ENCODE measurements at regions not wholly inside any gene's neighbourhood (a gene's known extent, or its start where the extent isn't known, plus 50 kb on each side); places are given as distances from the start of the nearest gene placed in this dataset.

GRCh38 chr2:234438305-234438977 lies 58.4 kb downstream of the ARL4C start:
- DNase-seq: no peak

DNA sequence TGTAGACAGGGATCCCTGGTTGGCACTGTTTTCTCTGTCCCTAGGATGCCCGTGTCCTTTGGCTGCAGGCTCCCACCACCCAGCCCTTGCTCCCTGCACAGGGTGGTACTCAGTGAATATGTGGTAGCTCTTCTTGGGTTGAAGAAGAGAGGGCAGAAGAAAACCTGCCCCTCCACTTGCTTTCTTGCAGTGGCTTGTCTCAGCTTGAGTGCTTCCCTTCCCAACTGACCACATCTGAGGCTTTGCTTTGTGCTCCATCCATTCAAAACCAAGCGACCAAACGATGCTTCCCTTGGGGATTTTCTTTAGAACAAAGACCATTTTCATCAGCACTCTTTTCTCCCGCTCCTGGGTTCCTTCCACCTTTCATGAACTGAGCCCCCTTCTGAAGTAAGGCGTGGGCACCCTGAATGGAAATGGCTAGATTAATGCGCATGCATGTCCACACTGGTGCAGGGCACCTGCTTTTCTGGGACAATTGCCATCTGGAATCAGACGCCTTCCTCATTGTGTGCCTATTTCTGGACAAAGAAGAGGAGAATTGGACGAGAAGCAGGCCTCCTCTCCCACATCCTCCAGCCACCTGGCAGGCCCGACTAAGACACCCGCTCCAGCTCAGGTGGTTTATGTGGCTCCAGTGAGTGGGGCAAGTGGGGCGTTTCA lies 59.1 kb downstream of the ARL4C start:
- no peak for DNase-seq

DNA sequence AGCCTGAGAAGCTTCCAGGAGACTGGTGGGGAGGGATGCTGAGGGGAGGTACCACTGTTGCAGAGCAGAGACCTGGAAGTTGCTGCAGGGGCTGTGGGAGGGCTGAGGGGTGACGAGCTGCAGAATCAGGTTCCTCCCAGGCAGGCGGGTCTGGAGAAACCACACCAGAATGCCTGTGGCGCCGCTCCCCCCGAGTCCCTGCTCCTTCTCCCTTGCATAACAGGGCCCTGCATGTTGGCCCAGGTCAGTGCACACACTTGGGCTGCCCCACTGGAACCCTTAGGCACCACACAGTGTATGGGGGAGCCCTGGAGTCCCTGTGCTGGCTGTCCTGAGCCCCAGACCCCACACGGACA lies 60.4 kb downstream of the ARL4C start:
- no peak for DNase-seq

DNA sequence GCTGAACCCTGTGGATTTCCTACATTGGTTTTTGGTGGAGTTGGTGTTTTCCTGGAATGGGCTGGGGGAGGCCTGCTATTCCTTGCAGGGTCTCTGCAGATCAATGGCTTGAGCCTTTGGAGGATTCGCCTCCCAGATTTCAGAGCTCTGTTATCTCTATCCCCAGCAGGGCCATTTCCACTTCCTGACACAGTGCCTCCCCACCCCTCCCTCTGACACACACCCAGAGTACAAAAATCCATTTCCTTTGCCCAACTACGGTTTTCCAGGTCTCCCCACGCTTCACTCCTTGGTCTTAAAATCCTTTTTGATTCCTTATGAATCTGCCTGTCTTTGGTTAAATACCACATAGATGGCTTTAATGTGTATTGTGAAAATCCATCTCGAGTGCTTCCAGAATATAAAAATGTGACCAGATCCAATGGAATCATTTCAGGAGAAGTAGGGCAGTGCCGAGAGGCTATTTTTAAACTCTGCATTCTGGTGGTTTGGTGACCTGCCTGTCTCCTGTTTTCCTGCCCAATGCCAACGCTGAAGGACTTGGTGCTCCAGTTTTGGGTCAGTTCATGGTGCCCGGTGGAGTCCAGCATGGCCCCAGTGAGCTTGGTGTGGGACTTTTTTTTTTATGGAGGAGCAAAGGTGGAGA lies 60.9 kb downstream of the ARL4C start:
- DNase-seq: no peak

GRCh38 chr2:234433201-234433600 lies 63.7 kb downstream of the ARL4C start:
- DNase-seq: no peak

DNA sequence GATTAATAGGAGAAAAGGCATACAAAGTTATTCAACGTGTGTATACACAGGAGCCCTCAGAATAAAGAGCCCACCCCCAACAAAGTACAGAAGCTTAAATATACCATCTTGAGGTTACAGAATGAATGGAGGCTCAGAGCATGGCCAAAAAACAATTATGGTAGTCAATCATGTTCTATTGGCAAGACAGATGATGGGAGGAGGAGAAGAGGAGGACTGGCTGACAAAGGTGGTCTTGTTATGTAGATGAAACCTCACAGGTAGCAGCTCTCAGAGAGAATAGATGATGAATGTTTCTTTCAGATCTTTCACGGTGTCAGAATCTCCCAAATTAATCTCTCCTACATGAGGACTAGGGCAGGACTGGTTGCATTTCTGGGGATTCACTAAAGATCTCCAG lies 66.0 kb downstream of the ARL4C start:
- no peak for DNase-seq

DNA sequence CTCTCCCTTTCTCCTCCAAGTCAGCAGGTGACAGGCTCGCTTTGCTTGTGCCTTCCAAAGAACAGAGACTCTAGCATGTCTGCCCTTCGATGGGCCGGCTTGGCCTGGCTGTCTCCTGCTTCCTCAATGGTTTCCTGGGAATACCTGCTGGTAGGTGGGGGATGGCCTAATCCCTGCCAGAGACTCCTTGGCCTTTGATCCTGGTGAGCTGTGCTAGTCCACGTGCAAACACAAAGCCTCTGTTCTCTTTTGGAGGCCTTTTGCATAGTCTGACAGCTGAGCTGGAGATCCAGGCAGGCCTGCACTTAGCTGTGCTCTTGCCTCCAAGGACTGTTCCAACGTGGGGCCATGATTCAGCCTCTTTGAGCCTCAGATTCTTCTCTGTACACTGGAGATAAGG lies 67.6 kb downstream of the ARL4C start:
- no peak for DNase-seq

- DNase-seq: no peak
These were observed 69.5 kb downstream of the ARL4C start for GRCh38 chr2:234427081-234428061.

- no peak for DNase-seq
These were observed 70.3 kb downstream of the ARL4C start for GRCh38 chr2:234426616-234427015.

GRCh38 chr2:234425639-234426603 lies 71.0 kb downstream of the ARL4C start:
- DNase-seq: no peak

DNA sequence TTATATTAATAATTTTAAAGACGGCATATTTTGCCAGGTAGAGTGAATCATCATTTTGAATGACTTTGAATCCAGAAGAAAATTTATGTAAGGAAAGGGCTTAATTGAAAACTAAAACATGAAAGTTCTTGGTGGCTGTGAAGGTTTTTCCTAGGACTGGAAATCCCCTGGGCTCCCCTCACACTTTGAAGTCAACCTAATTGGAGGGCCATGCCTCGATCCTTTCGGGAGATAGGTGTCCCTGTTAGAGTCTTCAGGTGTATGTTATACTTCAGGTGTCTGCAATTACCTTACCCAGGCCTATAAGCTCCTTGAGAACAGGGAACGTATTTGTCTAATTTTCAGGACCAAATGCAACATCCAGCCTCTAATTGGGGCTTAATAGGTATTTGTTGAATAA lies 73.0 kb downstream of the ARL4C start:
- no peak for DNase-seq

- DNase-seq: peak; percentile 55
These were observed 73.9 kb downstream of the ARL4C start for GRCh38 chr2:234422981-234423431.

GRCh38 chr2:234422273-234422732 lies 74.6 kb downstream of the ARL4C start:
- DNase-seq: peak; percentile 92

DNA sequence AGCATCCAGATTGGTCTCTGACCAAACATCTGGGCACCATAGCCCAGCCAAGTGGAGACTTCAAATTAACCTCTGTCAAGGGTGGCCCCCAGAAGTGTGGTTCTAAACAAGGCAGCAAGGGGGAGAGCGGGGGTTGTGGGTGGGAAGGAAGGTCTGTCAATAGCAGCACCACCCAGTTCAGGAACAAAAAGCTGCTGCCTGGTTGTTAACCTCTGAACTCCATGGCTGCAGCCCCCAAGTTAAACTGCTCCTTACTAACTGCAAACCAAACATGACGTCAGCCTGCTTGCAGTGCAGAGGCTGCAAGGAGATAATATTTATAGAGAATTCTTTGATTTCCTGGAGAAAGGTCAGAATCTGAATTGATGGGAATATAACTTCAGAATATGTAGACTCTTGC lies 76.5 kb downstream of the ARL4C start:
- DNase-seq: no peak

GRCh38 chr2:234419726-234420125 lies 77.2 kb downstream of the ARL4C start:
- DNase-seq: peak; percentile 17

- DNase-seq: no peak
These were observed 81.2 kb downstream of the ARL4C start for GRCh38 chr2:234415706-234416105.

DNA sequence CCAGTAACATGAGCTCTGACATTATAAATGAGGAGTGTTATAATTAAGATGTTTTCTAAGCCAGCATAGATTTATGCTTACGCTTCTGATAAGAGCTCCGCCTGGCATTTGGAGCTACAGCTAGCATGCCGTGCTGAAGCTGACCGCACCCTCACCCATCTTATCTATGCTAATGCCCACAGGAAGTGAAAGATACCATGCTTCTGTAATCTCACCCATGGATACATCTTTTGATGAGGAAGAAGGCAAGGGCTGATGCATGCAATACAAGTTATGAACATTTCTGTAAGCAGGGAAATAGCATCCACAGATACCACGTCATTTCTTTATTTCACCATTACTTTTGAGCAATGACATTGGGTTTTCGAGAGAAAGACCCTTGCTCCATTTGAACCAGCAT lies 82.3 kb downstream of the ARL4C start:
- no peak for DNase-seq

DNA sequence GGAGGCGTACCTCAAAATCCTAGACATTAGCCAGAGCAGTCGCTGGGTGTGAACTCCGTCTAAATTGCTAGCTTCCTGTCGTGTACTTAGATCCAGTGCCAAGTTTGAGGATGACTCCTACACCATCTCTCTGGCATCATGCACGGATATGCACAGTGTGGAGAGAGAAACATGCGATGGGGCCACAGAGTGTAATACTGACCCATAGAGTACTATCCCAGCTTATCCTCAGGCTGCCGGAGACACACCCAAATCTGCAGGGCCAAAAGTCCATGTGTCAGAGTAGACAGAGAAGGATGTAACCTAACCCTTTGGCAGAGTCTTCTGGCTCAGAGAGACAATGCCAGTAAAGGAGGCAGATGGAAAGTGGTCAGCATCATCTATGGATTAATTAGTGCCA lies 84.2 kb downstream of the ARL4C start:
- DNase-seq: no peak

- no peak for DNase-seq
These were observed 85.1 kb downstream of the ARL4C start for GRCh38 chr2:234411793-234412192.

DNA sequence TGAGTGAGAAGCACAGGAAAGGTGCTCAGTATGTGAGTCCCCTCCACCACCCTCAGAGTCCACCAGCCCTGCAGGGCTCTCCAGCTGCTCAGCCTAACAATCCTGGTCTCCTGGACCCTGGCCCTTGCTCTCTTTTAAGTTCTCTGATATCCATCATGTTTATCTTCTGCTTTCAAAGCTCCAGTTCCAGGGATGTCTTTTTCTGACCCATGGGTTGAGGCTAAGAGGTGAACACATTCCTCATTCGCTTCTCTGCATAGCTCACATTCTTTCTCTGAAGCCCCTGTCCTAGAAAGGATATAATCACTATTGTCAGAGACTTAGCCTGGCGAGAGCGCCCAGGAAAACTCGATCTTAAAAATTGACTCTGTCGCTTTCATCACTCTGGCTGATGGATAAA lies 86.4 kb downstream of the ARL4C start:
- no peak for DNase-seq

DNA sequence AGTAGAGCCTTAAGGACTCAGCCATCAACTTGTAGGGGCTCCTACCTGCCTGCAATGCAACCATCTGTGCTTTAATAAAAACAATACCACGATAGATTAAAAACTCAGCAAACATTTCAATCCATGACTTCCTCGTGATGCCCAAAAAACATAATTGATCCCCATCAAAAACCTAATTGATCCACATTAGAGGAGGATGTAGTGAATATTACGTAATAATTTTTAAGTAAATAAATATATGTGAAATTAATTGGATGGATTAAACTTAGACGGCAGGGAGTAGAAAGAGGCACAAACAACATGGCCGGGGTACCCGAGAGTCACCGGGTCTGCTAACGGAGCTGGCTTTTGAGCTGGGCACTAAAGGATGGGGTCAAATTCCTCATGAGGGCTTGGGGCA lies 87.3 kb downstream of the ARL4C start:
- DNase-seq: no peak

- peak; percentile 44 for DNase-seq
These were observed 90.8 kb downstream of the ARL4C start for GRCh38 chr2:234406085-234406484.

Measured in DMS53 (cell line).